ENCODE measurements at regions not wholly inside any gene's neighbourhood (a gene's known extent, or its start where the extent isn't known, plus 50 kb on each side); places are given as distances from the start of the nearest gene placed in this dataset.

DNA sequence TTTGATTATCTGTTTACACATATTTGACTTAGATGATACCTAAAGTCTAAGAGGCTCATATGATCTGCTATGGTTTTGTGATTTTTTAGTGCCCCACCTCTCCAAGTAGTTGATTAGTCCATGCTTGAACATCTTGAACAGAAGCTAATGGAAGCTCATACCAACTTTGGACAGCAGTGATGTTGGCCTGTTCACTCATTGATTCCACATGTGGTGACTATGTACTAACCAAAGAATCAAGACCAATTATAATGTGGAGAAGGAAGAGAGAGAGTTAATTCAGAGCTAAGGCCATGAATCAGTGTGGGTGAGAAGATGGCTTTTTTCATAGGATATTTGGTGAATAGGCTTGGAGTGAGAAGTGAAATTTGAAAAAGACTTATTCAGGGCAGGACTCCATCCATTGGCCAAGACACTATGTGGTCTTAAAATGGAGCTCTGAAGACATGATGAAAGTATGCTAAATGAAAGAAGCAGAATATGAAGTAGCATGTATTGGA is 178.3 kb upstream of the TWIST2 start:
- TF ChIP-seq POLR2AphosphoS5 (IDR thresholded peaks at IDR 0.05; ENCODE audit: low read depth, low read length) (no peak), REST (IDR thresholded peaks at IDR 0.05; ENCODE audit: insufficient read depth in 1 of 2, low read depth in 2 of 2, low read length in 1 of 2) (no peak), SIN3A (IDR thresholded peaks at IDR 0.05; ENCODE audit: borderline replicate concordance, insufficient read depth, low read depth, low read length) (no peak), TCF7L2 (IDR thresholded peaks at IDR 0.05; ENCODE audit: low read depth, low read length) (no peak)
- TF ChIP-seq, protein P1, sequence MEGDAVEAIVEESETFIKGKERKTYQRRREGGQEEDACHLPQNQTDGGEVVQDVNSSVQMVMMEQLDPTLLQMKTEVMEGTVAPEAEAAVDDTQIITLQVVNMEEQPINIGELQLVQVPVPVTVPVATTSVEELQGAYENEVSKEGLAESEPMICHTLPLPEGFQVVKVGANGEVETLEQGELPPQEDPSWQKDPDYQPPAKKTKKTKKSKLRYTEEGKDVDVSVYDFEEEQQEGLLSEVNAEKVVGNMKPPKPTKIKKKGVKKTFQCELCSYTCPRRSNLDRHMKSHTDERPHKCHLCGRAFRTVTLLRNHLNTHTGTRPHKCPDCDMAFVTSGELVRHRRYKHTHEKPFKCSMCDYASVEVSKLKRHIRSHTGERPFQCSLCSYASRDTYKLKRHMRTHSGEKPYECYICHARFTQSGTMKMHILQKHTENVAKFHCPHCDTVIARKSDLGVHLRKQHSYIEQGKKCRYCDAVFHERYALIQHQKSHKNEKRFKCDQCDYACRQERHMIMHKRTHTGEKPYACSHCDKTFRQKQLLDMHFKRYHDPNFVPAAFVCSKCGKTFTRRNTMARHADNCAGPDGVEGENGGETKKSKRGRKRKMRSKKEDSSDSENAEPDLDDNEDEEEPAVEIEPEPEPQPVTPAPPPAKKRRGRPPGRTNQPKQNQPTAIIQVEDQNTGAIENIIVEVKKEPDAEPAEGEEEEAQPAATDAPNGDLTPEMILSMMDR (IDR thresholded peaks at IDR 0.05), result no peak
- intact Hi-C loops (cut with micrococcal nuclease; ENCODE audit: unreplicated experiment) (no loop called here), in situ Hi-C loops (cut with HindIII; ENCODE audit: low pct_unique_long_range_greater_than_20kb, low sequenced_read_pairs) (no loop called here)
- Histone ChIP-seq H3K36me3 (ENCODE audit: control insufficient read depth, insufficient read depth, low read length) (no peaks in the 10 kb centered on the region), H3K27me3 (ENCODE audit: control insufficient read depth, insufficient read depth, low read length) (no peaks in the 10 kb centered on the region), H3K9me3 (ENCODE audit: control insufficient read depth, insufficient read depth, low read depth, low read length) (no peaks in the 10 kb centered on the region), H3K4me3 (ENCODE audit: low read depth in 2 of 2, low read length in 2 of 2) (no peak overlapping the region), H3K27ac (ENCODE audit: low read length) (no peak overlapping the region), H3K4me1 (ENCODE audit: control insufficient read depth, insufficient read depth, low read length) (no peaks in the 10 kb centered on the region)
- CTCF ChIA-PET, result no interaction called here
- no TSS peak for BruUV-seq (replicated peaks)
- ATAC-seq (no peak), DNase-seq (ENCODE audit: low read depth, low spot score) (no peak)
- POLR2A ChIA-PET, result no interaction called here

DNA sequence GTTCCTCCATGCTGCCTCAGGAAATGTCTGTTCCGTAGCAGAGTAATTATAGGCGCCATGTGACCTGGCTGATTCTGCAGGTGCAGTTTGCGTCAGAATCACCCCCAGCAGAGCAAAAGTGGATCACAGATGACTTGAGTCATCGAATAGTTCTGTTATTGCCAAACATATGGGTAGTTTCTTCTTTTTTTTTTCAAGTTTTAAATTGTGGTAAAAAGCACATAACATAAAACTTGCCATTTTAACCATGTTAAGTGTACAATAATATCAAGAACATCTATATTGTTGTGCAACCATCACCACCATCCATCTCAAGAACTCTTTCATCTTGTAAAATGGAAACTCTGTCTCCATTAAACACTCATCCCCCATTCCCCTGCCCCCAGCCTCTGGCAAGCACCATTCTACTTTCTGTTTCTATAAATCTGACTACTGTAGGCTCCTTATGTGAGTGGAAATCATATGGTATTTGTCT is 177.7 kb upstream of the TWIST2 start:
- ChIA-PET POLR2A (no interaction called here), CTCF (no interaction called here)
- H3K36me3 ChIP-seq (ENCODE audit: control insufficient read depth, insufficient read depth, low read length), result no peaks in the 10 kb centered on the region
- ATAC-seq (no peak), DNase-seq (ENCODE audit: low read depth, low spot score) (no peak)
- no peaks in the 10 kb centered on the region for H3K9me3 ChIP-seq (ENCODE audit: control insufficient read depth, insufficient read depth, low read depth, low read length)
- BruUV-seq (replicated peaks), result no TSS peak
- no peak overlapping the region for H3K27ac ChIP-seq (ENCODE audit: low read length)
- no peaks in the 10 kb centered on the region for H3K4me1 ChIP-seq (ENCODE audit: control insufficient read depth, insufficient read depth, low read length)
- H3K27me3 ChIP-seq (ENCODE audit: control insufficient read depth, insufficient read depth, low read length), result no peaks in the 10 kb centered on the region
- in situ Hi-C loops (cut with HindIII; ENCODE audit: low pct_unique_long_range_greater_than_20kb, low sequenced_read_pairs) (no loop called here), intact Hi-C loops (cut with micrococcal nuclease; ENCODE audit: unreplicated experiment) (no loop called here)
- no peak overlapping the region for H3K4me3 ChIP-seq (ENCODE audit: low read depth in 2 of 2, low read length in 2 of 2)
- TF ChIP-seq, protein P1 (IDR thresholded peaks at IDR 0.05), result no peak
- no peak for TF ChIP-seq SIN3A (IDR thresholded peaks at IDR 0.05; ENCODE audit: borderline replicate concordance, insufficient read depth, low read depth, low read length)
- TF ChIP-seq REST (IDR thresholded peaks at IDR 0.05; ENCODE audit: insufficient read depth in 1 of 2, low read depth in 2 of 2, low read length in 1 of 2), result no peak
- no peak for TF ChIP-seq TCF7L2 (IDR thresholded peaks at IDR 0.05; ENCODE audit: low read depth, low read length)
- no peak for TF ChIP-seq POLR2AphosphoS5 (IDR thresholded peaks at IDR 0.05; ENCODE audit: low read depth, low read length)
